EL (cell line): ENCODE measurements at regions not wholly inside any gene's neighbourhood (a gene's known extent, or its start where the extent isn't known, plus 50 kb on each side); places are given as distances from the start of the nearest gene placed in this dataset.
"Not testable (repeated sequence)": the region's sequence is repeated elsewhere in the genome, so short reads cannot be mapped to it uniquely, and the experiment has no call there.

ENCODE experiments used
- DNase-seq: peaks from one replicate; pipeline ENCODE4 v3.0.0-alpha.2; 2016

- no peak for DNase-seq
These were observed 99.8 kb downstream of the CCDC71L start for GRCh38 chr7:106561151-106561550.

GRCh38 chr7:106560482-106560881 is 100.5 kb downstream of the CCDC71L start:
- no peak for DNase-seq

- not testable (repeated sequence) for DNase-seq
These were observed 104.7 kb downstream of the CCDC71L start for GRCh38 chr7:106556244-106556643.

GRCh38 chr7:106554623-106555022 is 106.3 kb downstream of the CCDC71L start:
- not testable (repeated sequence) for DNase-seq

- no peak for DNase-seq
These were observed 107.5 kb downstream of the CCDC71L start for GRCh38 chr7:106553446-106553836.

GRCh38 chr7:106552645-106553445 is 108.1 kb downstream of the CCDC71L start:
- no peak for DNase-seq

GRCh38 chr7:106551936-106552335 is 109.0 kb downstream of the CCDC71L start:
- DNase-seq = no peak

GRCh38 chr7:106548491-106548890 is 112.5 kb downstream of the CCDC71L start:
- no peak for DNase-seq

- DNase-seq = no peak
These were observed 115.7 kb downstream of the CCDC71L start for GRCh38 chr7:106545275-106545674.

- DNase-seq = no peak
These were observed 117.7 kb downstream of the CCDC71L start for GRCh38 chr7:106543221-106543757.

GRCh38 chr7:106542550-106543220 is 118.3 kb downstream of the CCDC71L start:
- DNase-seq = peak; percentile 88

GRCh38 chr7:106538638-106539037 is 122.3 kb downstream of the CCDC71L start:
- DNase-seq = peak; percentile 73

GRCh38 chr7:106537119-106537518 is 123.8 kb downstream of the CCDC71L start:
- no peak for DNase-seq

- no peak for DNase-seq
These were observed 124.9 kb downstream of the CCDC71L start for GRCh38 chr7:106536079-106536478.

- DNase-seq = peak; percentile 61
These were observed 125.6 kb downstream of the CCDC71L start for GRCh38 chr7:106535234-106535932.

GRCh38 chr7:106534271-106534846 is 126.6 kb downstream of the CCDC71L start:
- no peak for DNase-seq

- DNase-seq = not testable (repeated sequence)
These were observed 130.8 kb downstream of the CCDC71L start for GRCh38 chr7:106530183-106530582.

- not testable (repeated sequence) for DNase-seq
These were observed 134.3 kb downstream of the CCDC71L start for GRCh38 chr7:106526617-106527016.

GRCh38 chr7:106524690-106525059 is 136.3 kb downstream of the CCDC71L start:
- DNase-seq = no peak

GRCh38 chr7:106523482-106523881 is 137.5 kb downstream of the CCDC71L start:
- DNase-seq = no peak

GRCh38 chr7:106522696-106523095 is 138.3 kb downstream of the CCDC71L start:
- no peak for DNase-seq

- DNase-seq = no peak
These were observed 139.4 kb downstream of the CCDC71L start for GRCh38 chr7:106521541-106521940.

- DNase-seq = no peak
These were observed 139.9 kb downstream of the CCDC71L start for GRCh38 chr7:106520962-106521514.
